NCI-H526 treated with DMSO at 0.1 percent for 48 hours (cell line): ENCODE measurements at regions not wholly inside any gene's neighbourhood (a gene's known extent, or its start where the extent isn't known, plus 50 kb on each side); places are given as distances from the start of the nearest gene placed in this dataset.

Experiments
- DNase-seq: peaks from one replicate; lab custom pipeline; 2025; lab: John Stamatoyannopoulos, UW

GRCh38 chr20:6492271-6493055, 275.0 kb upstream of the BMP2 start:
- no peak for DNase-seq

GRCh38 chr20:6490849-6491248, 276.6 kb upstream of the BMP2 start:
- no peak for DNase-seq

GRCh38 chr20:6489361-6490171, 277.9 kb upstream of the BMP2 start:
- DNase-seq: no peak

GRCh38 chr20:6485351-6485750, 282.1 kb upstream of the BMP2 start:
- no peak for DNase-seq

GRCh38 chr20:6483727-6484126, 283.8 kb upstream of the BMP2 start:
- no peak for DNase-seq

GRCh38 chr20:6482486-6482885, 285.0 kb upstream of the BMP2 start:
- DNase-seq: no peak

- DNase-seq: no peak
Observed at GRCh38 chr20:6480328-6481200, 286.9 kb upstream of the BMP2 start.

GRCh38 chr20:6473197-6473596, 294.3 kb upstream of the BMP2 start:
- DNase-seq: no peak

GRCh38 chr20:6471871-6472270, 295.6 kb upstream of the BMP2 start:
- no peak for DNase-seq

- DNase-seq: no peak
Observed at GRCh38 chr20:6471110-6471647, 296.3 kb upstream of the BMP2 start.

GRCh38 chr20:6469695-6470094, 297.8 kb upstream of the BMP2 start:
- DNase-seq: no peak

- peak; percentile 98 for DNase-seq
Observed at GRCh38 chr20:6468423-6469116, 298.9 kb upstream of the BMP2 start.

- DNase-seq: peak; percentile 29
Observed at GRCh38 chr20:6467562-6467961, 299.9 kb upstream of the BMP2 start.

GRCh38 chr20:6466075-6466810, 301.2 kb upstream of the BMP2 start:
- no peak for DNase-seq

GRCh38 chr20:6450841-6451240, 316.6 kb upstream of the BMP2 start:
- DNase-seq: no peak

- no peak for DNase-seq
Observed at GRCh38 chr20:6440443-6440799, 317.6 kb upstream of the FERMT1 start.

- DNase-seq: no peak
Observed at GRCh38 chr20:6439737-6440442, 317.1 kb upstream of the FERMT1 start.

GRCh38 chr20:6434131-6434530, 311.3 kb upstream of the FERMT1 start:
- no peak for DNase-seq

GRCh38 chr20:6430381-6430780, 307.6 kb upstream of the FERMT1 start:
- DNase-seq: no peak

- DNase-seq: no peak
Observed at GRCh38 chr20:6426287-6426891, 303.6 kb upstream of the FERMT1 start.
